NCI-H1048 (cell line): ENCODE measurements at regions not wholly inside any gene's neighbourhood (a gene's known extent, or its start where the extent isn't known, plus 50 kb on each side); places are given as distances from the start of the nearest gene placed in this dataset.
"Not testable (repeated sequence)": the region's sequence is repeated elsewhere in the genome, so short reads cannot be mapped to it uniquely, and the experiment has no call there.

ENCODE experiments used
- DNase-seq: peaks from one replicate; lab custom pipeline; 2025; lab: John Stamatoyannopoulos, UW

- DNase-seq: no peak
Observed at GRCh38 chr3:6709178-6709577, 151.7 kb upstream of the GRM7 start.

GRCh38 chr3:6714962-6715361 lies 146.0 kb upstream of the GRM7 start:
- no peak for DNase-seq

- no peak for DNase-seq
Observed at GRCh38 chr3:6716420-6716819, 144.5 kb upstream of the GRM7 start.

GRCh38 chr3:6717026-6717943 lies 143.6 kb upstream of the GRM7 start:
- no peak for DNase-seq

- no peak for DNase-seq
Observed at GRCh38 chr3:6719999-6720398, 140.9 kb upstream of the GRM7 start.

- no peak for DNase-seq
Observed at GRCh38 chr3:6721491-6721890, 139.4 kb upstream of the GRM7 start.

- no peak for DNase-seq
Observed at GRCh38 chr3:6723205-6723604, 137.7 kb upstream of the GRM7 start.

- no peak for DNase-seq
Observed at GRCh38 chr3:6726811-6727210, 134.1 kb upstream of the GRM7 start.

- DNase-seq: no peak
Observed at GRCh38 chr3:6732807-6733206, 128.1 kb upstream of the GRM7 start.

GRCh38 chr3:6733699-6734394 lies 127.1 kb upstream of the GRM7 start:
- no peak for DNase-seq

- no peak for DNase-seq
Observed at GRCh38 chr3:6734395-6734746, 126.5 kb upstream of the GRM7 start.

GRCh38 chr3:6736836-6737629 lies 123.9 kb upstream of the GRM7 start:
- DNase-seq: no peak

GRCh38 chr3:6737630-6738029 lies 123.3 kb upstream of the GRM7 start:
- no peak for DNase-seq

- no peak for DNase-seq
Observed at GRCh38 chr3:6739288-6739687, 121.6 kb upstream of the GRM7 start.

- no peak for DNase-seq
Observed at GRCh38 chr3:6743067-6743720, 117.7 kb upstream of the GRM7 start.

- DNase-seq: no peak
Observed at GRCh38 chr3:6746443-6746842, 114.5 kb upstream of the GRM7 start.

GRCh38 chr3:6747017-6747416 lies 113.9 kb upstream of the GRM7 start:
- DNase-seq: no peak

- DNase-seq: no peak
Observed at GRCh38 chr3:6750782-6751181, 110.1 kb upstream of the GRM7 start.

GRCh38 chr3:6753536-6753935 lies 107.4 kb upstream of the GRM7 start:
- no peak for DNase-seq

GRCh38 chr3:6769532-6770396 lies 91.2 kb upstream of the GRM7 start:
- DNase-seq: not testable (repeated sequence)

- no peak for DNase-seq
Observed at GRCh38 chr3:6770397-6770690, 90.6 kb upstream of the GRM7 start.
